Fibroblast of peridontal ligament (primary cell): ENCODE measurements at regions not wholly inside any gene's neighbourhood (a gene's known extent, or its start where the extent isn't known, plus 50 kb on each side); places are given as distances from the start of the nearest gene placed in this dataset.
A peak's percentile ranks its signal among the peaks of the same experiment; 100 is the strongest.

Source experiments
- DNase-seq: peaks from one replicate; pipeline ENCODE4 v3.0.0-alpha.2; 2010; ENCODE audit errors: extremely low read depth

GRCh38 chr17:17398188-17398942, 78.4 kb upstream of the MED9 start:
- peak; percentile 67 for DNase-seq

- DNase-seq: peak; percentile 49
Observed at GRCh38 chr17:17398943-17399926, 77.6 kb upstream of the MED9 start.

DNA sequence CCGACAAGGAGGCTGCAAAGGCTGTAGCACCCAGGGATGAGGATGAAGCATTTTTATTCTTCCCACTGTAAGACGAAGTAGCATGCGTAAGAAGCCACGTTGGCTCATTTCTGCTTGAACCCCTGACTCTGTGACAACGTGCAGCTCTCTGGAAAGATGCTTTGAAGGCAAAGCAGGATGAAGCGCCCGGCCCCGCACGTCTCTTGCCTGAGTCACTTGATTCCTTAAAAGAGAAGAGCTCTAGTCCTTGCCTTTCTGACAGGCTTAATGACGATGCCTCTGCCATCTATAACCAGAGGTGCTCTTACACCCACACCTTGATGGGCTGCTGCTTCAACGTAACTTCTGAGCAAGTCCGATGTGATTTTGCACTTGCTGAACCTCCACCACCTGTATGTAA, 76.7 kb upstream of the MED9 start:
- no peak for DNase-seq

DNA sequence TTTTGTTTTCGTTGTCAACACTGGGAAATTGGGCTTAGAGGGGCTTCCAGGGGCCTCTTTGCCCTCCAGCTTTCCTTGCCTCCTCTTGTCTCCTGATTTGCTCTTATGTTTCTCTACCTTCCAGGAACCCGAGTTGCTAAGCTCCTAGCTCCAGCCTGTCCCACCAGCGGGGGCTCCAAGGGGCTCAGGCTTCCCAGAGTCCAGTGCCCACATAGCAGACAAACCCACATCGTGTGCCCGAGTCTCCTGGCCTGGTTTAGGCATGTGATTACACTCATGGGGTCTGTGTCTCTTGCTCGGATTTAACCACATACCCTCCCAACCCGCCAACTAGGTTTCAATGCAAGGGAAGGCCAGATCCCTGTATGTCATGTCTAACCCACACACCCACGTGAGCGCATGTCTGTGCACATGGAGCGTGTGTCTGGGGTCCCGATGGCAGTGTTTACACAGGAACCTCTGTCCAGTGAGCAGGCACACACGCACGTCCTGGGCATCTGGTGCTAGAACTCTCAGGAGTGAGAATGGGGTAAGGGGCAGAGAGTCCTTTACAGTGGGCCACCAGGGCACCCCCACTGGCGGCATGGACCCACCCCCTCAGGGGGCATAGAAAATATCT, 76.1 kb upstream of the MED9 start:
- no peak for DNase-seq

DNA sequence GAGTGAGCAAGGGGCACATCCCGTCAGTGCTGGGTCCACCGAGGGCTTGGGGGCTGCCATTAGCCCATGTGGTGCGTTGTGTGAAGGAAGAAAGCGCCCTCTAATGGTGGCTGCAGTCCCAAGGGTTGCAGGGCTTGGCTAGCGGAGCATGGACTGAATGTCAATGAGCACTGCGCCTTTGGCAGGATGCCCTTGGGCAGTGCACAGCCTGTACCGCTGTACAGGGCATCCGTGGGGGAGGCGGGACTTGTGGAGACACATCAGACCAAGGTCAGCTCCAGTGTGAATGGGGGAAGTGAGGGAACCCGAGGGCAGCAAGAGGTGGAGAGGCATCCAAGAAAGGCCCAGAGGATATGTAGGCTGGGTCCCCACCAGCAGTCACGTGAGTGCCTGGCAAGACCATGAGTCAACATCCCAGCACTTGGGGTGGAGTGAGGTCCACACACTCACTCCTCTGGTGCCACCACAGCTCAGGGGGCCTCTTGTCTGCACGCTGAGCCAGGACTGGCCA, 75.5 kb upstream of the MED9 start:
- DNase-seq: no peak

- no peak for DNase-seq
Observed at GRCh38 chr17:17402558-17402957, 74.2 kb upstream of the MED9 start.

DNA sequence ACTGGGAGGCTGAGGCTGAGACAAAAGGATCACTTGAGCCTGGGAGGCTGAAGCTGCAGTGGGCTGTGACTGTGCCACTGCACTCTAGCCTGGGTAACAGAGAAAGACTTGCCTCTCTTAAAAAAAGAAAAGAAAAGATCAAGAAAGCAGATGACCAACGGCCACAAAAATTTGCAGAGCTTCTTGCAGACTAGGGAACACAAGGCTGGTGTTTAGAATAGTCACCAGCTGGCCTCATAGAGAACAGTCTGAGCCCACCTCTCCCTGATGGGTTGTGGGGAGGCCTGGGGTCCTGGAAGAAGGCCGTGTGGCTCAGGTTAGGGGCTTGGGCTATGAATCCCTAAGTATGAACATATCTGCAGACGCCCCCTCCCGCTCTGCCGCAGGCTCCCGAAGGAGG, 73.7 kb upstream of the MED9 start:
- no peak for DNase-seq

DNA sequence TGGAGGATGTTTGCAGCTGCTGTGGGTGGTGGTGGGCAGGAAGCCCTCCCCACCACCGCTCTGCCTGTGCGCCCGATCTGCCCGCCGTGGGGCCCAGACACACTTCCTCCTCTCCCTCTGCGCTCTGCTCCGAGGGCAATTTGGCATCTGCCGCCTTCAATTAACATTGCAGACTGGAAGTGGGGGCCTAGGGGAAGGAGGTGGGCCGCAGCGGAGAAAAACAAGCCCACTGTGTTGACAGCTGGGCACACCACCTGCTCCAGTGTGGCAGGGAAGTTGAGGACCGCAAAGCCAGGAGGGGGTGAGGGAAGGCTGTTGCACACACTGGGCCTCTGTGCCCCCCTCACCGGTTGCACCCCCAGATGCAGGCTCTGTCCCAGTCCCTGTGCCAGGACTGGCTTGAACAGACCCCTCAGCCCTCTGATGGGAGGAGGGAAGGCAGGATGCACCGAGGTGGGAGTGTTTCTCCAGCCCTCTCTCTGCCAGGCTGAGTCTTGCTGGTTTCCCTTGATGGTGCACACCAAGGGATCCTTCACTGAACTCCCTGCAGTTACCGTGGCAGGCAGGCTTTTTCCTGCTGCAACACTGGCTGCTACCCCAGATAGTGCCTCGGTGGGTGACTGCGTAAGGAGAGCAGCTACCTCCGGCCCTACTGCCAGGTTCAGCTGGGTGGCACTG, 72.8 kb upstream of the MED9 start:
- no peak for DNase-seq

GRCh38 chr17:17405673-17406072, 71.1 kb upstream of the MED9 start:
- no peak for DNase-seq

GRCh38 chr17:17406225-17406624, 70.6 kb upstream of the MED9 start:
- DNase-seq: no peak

GRCh38 chr17:17408236-17408794, 68.5 kb upstream of the MED9 start:
- DNase-seq: peak; percentile 77

- no peak for DNase-seq
Observed at GRCh38 chr17:17410357-17410756, 66.4 kb upstream of the MED9 start.

DNA sequence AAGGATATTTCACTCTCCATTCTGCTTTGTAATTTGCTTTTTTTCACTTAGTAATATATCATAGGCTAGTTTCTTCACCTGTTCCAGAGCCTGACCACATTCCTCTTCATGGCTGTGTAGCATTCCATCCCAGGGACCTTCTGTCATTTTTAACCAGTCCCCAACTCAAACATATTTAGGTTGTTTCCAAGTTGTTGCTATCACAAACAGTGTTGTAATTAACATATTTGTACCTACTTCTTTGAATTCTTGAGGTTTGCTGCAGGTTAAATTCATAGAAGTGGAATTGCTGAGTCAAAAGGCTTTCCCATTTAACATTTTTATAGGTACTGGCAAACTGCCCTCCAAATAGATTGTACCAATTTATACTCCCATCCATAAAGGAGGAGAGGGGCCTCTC, 65.1 kb upstream of the MED9 start:
- DNase-seq: no peak

GRCh38 chr17:17412326-17412725, 64.5 kb upstream of the MED9 start:
- peak; percentile 64 for DNase-seq

- no peak for DNase-seq
Observed at GRCh38 chr17:17413215-17413792, 63.5 kb upstream of the MED9 start.

GRCh38 chr17:17413821-17414220, 63.0 kb upstream of the MED9 start:
- peak; percentile 53 for DNase-seq

DNA sequence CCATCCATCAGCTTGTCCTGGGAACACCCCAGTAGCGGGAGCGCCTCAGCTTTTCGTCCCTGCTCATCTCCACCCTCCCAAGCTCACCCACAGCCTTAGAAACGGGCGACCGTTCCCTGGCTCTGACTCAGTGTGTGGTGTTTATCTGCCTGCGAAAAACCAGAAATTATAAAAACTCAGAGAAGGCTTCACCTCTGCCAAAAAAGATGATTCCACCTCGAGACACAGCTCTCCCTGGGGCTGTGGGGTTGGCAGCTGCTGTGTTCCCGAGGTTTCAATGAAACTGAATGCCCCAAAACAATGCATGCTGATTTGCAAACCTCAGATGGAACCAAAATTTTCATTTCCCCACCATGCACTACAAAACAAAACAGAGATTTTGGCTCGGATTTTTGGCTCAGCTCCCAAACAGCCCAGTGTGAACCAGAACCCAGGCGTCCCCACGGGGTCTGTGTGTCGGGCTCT, 62.4 kb upstream of the MED9 start:
- DNase-seq: peak; percentile 93

- peak; percentile 60 for DNase-seq
Observed at GRCh38 chr17:17415006-17415405, 61.8 kb upstream of the MED9 start.

GRCh38 chr17:17416007-17416399, 60.8 kb upstream of the MED9 start:
- DNase-seq: peak; percentile 83

DNA sequence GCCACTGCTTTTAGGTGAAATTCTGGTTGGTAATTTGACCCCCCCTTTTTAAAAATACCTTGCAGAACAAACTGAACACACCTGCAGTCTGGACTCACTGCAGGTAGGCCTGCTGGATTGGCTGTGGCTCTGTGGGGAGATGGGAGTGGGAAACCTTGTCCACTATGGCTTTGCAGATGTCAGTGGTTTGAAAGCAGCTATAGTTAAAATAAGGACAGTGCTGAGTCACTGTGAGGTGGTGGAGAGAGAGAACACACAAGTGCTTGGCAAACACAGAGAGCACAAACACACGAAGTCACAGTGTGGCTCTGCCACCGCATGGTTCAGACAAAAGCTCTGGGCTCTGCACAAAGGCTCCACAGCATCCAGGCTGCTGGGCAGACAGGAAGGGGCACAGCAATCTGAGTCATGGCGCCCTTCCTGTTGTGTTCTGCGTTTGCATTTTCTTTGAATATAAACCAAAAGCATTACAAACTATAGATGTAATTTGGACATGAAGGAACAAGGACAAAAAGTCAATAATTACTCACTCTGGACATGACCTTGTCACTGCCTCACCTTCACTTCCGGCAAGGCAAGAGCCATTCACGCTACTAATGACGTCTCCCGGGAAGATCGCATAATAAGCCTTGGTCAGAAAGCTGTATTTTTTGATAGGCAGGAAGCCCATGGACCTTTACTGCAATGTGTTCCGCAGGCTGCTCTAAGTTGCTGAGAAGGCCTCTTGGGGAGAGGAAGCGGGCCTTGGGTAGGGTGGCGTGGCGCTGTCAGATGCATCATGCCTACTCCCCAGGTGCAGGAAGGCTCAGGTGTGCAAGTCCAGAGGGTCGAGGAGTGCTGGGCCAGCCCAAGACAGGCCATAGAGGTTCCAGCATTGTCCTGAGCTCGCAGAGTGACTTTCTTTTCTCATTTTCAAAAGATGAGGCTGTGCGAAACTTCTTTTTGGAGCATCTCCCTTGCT, 60.1 kb upstream of the MED9 start:
- DNase-seq: peak; percentile 76
